RWPE1 (cell line): ENCODE measurements at regions not wholly inside any gene's neighbourhood (a gene's known extent, or its start where the extent isn't known, plus 50 kb on each side); places are given as distances from the start of the nearest gene placed in this dataset.

Experiments
- CTCF ChIA-PET: fragments of 350-600 bp; sonication (Branson Sonifier 250); formaldehyde crosslinking; extraction: SDS; loops from one replicate; lab custom pipeline; 2021; lab: Yijun Ruan, JAX
- POLR2A ChIA-PET: fragments of 400-600 bp; formaldehyde crosslinking; extraction: SDS; loops from one replicate; lab custom pipeline; 2020; ENCODE audit warnings: antibody characterized with exemption; ENCODE audit not compliant: low non-redundant PET; lab: Yijun Ruan, JAX
- DNase-seq: peaks from one replicate; pipeline ENCODE4 v3.0.0; 2012; ENCODE audit warnings: low spot score
- H3K27ac ChIP-seq: fragments of 450-650 bp; 2 replicates; pipeline ENCODE4 v1.5.1; 2017
- TF ChIP-seq, protein P1 (sequence below): fragments of 450-650 bp; conservative IDR thresholded peaks from 2 replicates; pipeline ENCODE4 v1.5.1; 2017; ENCODE audit warnings: low read depth, mild to moderate bottlenecking

- ChIA-PET CTCF (interaction anchor here (0.5 kb wide), 1 partner anchor 297 kb away, joined by 3 read pairs; no protein-coding TSS in a partner anchor), POLR2A (no interaction called here)
- no peak for DNase-seq
- TF ChIP-seq, protein P1, sequence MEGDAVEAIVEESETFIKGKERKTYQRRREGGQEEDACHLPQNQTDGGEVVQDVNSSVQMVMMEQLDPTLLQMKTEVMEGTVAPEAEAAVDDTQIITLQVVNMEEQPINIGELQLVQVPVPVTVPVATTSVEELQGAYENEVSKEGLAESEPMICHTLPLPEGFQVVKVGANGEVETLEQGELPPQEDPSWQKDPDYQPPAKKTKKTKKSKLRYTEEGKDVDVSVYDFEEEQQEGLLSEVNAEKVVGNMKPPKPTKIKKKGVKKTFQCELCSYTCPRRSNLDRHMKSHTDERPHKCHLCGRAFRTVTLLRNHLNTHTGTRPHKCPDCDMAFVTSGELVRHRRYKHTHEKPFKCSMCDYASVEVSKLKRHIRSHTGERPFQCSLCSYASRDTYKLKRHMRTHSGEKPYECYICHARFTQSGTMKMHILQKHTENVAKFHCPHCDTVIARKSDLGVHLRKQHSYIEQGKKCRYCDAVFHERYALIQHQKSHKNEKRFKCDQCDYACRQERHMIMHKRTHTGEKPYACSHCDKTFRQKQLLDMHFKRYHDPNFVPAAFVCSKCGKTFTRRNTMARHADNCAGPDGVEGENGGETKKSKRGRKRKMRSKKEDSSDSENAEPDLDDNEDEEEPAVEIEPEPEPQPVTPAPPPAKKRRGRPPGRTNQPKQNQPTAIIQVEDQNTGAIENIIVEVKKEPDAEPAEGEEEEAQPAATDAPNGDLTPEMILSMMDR = no peak
- H3K27ac ChIP-seq = no peak overlapping the region
These were observed 379.9 kb downstream of the LPIN1 start for GRCh38 chr2:12126318-12126717.

DNA sequence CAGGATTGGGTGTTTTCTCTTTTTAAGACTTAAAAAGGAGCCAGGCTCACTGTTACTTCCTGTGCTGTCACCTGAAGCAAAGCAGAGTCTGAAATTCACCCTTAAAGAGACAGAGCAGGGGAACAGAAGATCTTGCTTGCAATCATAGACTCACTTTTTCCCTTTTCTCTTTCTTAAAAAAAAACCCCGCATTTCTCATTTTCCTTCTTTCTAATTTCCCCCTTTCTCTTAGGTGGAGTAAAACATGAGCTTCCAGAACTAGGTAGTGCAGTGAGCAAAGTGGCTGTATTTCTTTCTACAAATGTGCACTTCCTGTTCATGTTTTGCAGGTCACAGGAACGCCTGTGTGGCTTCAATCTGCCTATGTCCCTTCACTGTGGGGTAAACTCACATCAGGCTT lies 381.2 kb downstream of the LPIN1 start:
- CTCF ChIA-PET = interaction anchor here (0.8 kb wide), 1 partner anchor 631 kb away, joined by 3 read pairs; no protein-coding TSS in a partner anchor
- TF ChIP-seq, protein P1 = no peak
- POLR2A ChIA-PET = no interaction called here
- no peak overlapping the region for H3K27ac ChIP-seq
- no peak for DNase-seq

- CTCF ChIA-PET = no interaction called here
- TF ChIP-seq, protein P1 = no peak
- POLR2A ChIA-PET = no interaction called here
- no peak for DNase-seq
- no peak overlapping the region for H3K27ac ChIP-seq
These were observed 385.5 kb downstream of the LPIN1 start for GRCh38 chr2:12131975-12132374.

GRCh38 chr2:12141618-12142258 lies 395.3 kb downstream of the LPIN1 start:
- POLR2A ChIA-PET = no interaction called here
- H3K27ac ChIP-seq = no peak overlapping the region
- TF ChIP-seq, protein P1 = no peak
- CTCF ChIA-PET = no interaction called here
- DNase-seq = no peak

DNA sequence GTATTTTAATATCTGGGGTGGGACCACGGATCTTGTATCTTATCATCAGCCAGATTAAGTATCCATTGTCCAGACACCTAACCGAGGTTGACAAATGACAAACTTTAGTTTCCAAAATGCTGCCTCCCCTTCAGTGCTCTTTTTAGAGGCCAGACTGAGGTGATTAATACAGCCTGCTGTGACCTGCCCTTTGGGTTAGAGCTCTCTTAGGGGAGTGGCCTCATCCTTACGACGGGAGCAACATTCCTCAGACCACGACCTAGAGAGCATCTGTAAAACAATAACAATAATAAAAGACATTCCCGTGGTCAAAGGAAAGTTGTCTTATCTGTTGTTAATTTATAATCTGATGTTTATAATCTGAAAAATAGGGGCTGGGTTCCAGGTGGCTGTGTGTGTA lies 405.3 kb downstream of the LPIN1 start:
- no peak overlapping the region for H3K27ac ChIP-seq
- ChIA-PET POLR2A (no interaction called here), CTCF (interaction anchor here (0.6 kb wide), 1 partner anchor 465 kb away, joined by 3 read pairs; no protein-coding TSS in a partner anchor)
- DNase-seq = peak; percentile 70
- TF ChIP-seq, protein P1 = no peak

DNA sequence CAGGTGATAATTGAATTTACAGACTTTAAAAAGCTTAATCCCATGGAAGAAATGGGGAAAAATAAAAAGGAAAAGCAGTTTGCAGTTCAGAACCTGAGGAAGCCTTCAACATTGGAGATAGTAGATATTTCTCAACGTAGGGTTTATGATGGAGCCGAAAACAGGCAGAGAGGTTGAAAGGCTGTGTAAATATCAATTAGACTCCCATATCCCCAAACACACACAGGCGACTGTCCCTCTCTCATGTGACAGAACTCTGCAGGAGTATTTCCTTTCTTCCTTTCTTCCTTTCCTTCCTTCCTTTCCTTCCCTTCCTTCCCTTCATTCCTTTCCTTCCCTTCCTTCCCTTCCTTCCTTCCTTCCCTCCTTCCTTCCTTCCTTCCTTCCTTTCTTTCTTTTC lies 406.5 kb downstream of the LPIN1 start:
- CTCF ChIA-PET = no interaction called here
- TF ChIP-seq, protein P1 = no peak
- POLR2A ChIA-PET = no interaction called here
- DNase-seq = no peak
- no peak overlapping the region for H3K27ac ChIP-seq
